Effector memory CD8-positive, alpha-beta T cell (primary cell): ENCODE measurements at regions not wholly inside any gene's neighbourhood (a gene's known extent, or its start where the extent isn't known, plus 50 kb on each side); places are given as distances from the start of the nearest gene placed in this dataset.

Experiments used
- ATAC-seq: fragments of 150-1000 bp; cut with Tn5 transposase; replicated peaks from 2 replicates; pipeline ENCODE4 v1.10.0; 2021; ENCODE audit warnings: mild to moderate bottlenecking, moderate library complexity
- DNase-seq, 3 experiments: peaks; one replicate each; pipeline ENCODE4 v3.0.0; 2021
- H3K27ac Mint-ChIP-seq, 2 donors: one replicate each; pipeline ENCODE4 v1.8.0; 2022; ENCODE audit warnings: mild to moderate bottlenecking in 2 of 2, mixed read lengths in 2 of 2, moderate library complexity in 2 of 2
- H3K27me3 Mint-ChIP-seq, 2 donors: one replicate each; pipeline ENCODE4 v1.8.0; 2022; ENCODE audit warnings: mixed read lengths in 2 of 2
- H3K36me3 Mint-ChIP-seq: one replicate; pipeline ENCODE4 v1.8.0; 2022; ENCODE audit warnings: mild to moderate bottlenecking, moderate library complexity, mixed read lengths; ENCODE audit not compliant: insufficient read depth
- H3K4me1 Mint-ChIP-seq, 2 donors: one replicate each; pipeline ENCODE4 v1.8.0; 2022; ENCODE audit warnings: low read depth in 2 of 2, mixed read lengths in 2 of 2
- H3K4me3 Mint-ChIP-seq, 2 donors: one replicate each; pipeline ENCODE4 v1.8.0; 2022; ENCODE audit warnings: mild to moderate bottlenecking in 2 of 2, mixed read lengths in 2 of 2, moderate library complexity in 2 of 2
- H3K9me3 Mint-ChIP-seq, 2 donors: one replicate each; pipeline ENCODE4 v1.8.0; 2022; ENCODE audit warnings: mixed read lengths in 2 of 2

DNA sequence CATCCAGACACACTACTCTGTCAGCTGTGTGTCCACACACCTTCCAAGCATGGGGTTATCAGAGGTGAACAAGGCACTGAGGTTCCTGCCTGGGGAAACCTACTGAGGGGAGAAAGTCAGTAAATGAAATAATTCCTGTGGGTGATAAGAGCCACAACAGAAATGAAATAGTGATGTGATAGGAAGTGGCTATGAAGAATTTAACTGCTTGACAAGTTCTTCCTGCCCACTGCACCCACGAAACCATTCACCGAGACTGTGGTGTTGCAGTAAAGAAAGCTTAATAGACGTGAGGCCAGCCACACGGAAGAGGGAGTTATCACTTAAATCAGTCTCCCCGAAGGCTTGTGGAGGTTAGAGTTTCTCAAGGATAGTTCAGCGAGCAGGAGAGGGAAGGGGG lies 353.1 kb downstream of the UQCRFS1 start:
- Mint-ChIP-seq H3K27ac (no peak overlapping the region), H3K27me3 (peaks cover 1 to 8% of the 10 kb centered on the region in 2 donors), H3K4me1 (no peaks in the 10 kb centered on the region), H3K9me3 (peaks cover 0 to 2% of the 10 kb centered on the region in 2 donors), H3K36me3 (no peaks in the 10 kb centered on the region), H3K4me3 (no peak overlapping the region)
- ATAC-seq: no peak
- DNase-seq: no peak

- Mint-ChIP-seq H3K4me1 (no peaks in the 10 kb centered on the region), H3K36me3 (no peaks in the 10 kb centered on the region), H3K27me3 (peaks cover 8 to 10% of the 10 kb centered on the region in 2 donors), H3K27ac (no peak overlapping the region), H3K4me3 (no peak overlapping the region), H3K9me3 (peaks cover 0 to 2% of the 10 kb centered on the region in 2 donors)
- DNase-seq: no peak
- no peak for ATAC-seq
Observed at GRCh38 chr19:28858933-28859332, 354.0 kb downstream of the UQCRFS1 start.

DNA sequence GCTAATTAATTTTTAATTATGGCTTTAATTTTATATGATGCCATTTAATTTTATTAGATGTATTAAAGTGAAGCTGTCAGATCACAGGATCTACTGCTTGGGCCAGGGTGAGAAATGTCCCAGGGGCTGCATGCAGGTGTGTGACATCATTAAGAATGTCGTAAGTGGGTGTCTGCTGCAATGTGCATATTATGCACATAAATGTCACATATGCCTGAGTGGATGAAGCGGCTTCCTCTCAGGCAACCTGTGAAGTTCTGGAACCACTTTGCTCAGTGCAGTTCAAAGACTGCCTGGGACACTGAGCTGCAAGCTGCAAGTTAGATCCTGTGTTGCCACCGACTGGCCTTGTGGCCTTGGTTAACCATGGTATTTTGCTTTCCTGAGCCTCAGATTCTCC lies 355.0 kb downstream of the UQCRFS1 start:
- Mint-ChIP-seq H3K27me3 (peaks cover 8 to 14% of the 10 kb centered on the region in 2 donors), H3K9me3 (peaks cover 0 to 2% of the 10 kb centered on the region in 2 donors), H3K36me3 (no peaks in the 10 kb centered on the region), H3K4me1 (no peaks in the 10 kb centered on the region), H3K4me3 (no peak overlapping the region), H3K27ac (no peak overlapping the region)
- no peak for DNase-seq
- no peak for ATAC-seq

DNA sequence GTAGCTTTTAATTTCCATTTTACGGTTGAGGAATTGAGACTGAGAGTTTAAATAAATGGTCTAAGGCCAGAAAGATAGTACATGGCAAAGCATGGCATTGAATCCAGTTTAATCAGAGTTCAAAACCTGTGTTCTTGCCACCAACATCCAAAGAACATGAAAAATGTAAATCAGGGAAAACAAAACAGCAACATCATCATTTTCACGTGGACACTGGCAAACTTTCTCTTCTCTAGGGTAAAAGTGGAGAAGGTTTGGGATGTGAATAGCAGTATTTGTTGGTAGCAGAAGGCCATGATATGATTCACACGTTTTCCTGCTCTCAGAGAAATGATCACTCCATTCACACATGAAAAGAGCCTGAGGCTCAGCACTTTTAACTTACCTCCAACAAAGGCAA lies 357.7 kb downstream of the UQCRFS1 start:
- no peaks in the 10 kb centered on the region for H3K36me3 Mint-ChIP-seq
- no peak for DNase-seq
- peaks cover 0 to 2% of the 10 kb centered on the region in 2 donors for H3K9me3 Mint-ChIP-seq

GRCh38 chr19:28847468-28847867 lies 365.5 kb downstream of the UQCRFS1 start:
- Mint-ChIP-seq H3K4me3 (no peak overlapping the region), H3K9me3 (no peaks in the 10 kb centered on the region), H3K27me3 (peaks cover 0 to 8% of the 10 kb centered on the region in 2 donors), H3K36me3 (no peaks in the 10 kb centered on the region), H3K27ac (no peak overlapping the region), H3K4me1 (no peaks in the 10 kb centered on the region)
- ATAC-seq (no peak), DNase-seq (no peak)

More for the DNA sequence above, 357.7 kb downstream of the UQCRFS1 start:
- Mint-ChIP-seq H3K4me1 (no peaks in the 10 kb centered on the region), H3K27ac (no peak overlapping the region), H3K27me3 (peaks cover 8 to 14% of the 10 kb centered on the region in 2 donors), H3K4me3 (no peak overlapping the region)
- no peak for ATAC-seq

GRCh38 chr19:28846094-28846812 lies 366.7 kb downstream of the UQCRFS1 start:
- ATAC-seq (no peak), DNase-seq (no peak)
- Mint-ChIP-seq H3K9me3 (no peaks in the 10 kb centered on the region), H3K36me3 (no peaks in the 10 kb centered on the region), H3K4me1 (no peaks in the 10 kb centered on the region), H3K27ac (no peak overlapping the region), H3K4me3 (no peak overlapping the region), H3K27me3 (peaks cover 0 to 8% of the 10 kb centered on the region in 2 donors)

DNA sequence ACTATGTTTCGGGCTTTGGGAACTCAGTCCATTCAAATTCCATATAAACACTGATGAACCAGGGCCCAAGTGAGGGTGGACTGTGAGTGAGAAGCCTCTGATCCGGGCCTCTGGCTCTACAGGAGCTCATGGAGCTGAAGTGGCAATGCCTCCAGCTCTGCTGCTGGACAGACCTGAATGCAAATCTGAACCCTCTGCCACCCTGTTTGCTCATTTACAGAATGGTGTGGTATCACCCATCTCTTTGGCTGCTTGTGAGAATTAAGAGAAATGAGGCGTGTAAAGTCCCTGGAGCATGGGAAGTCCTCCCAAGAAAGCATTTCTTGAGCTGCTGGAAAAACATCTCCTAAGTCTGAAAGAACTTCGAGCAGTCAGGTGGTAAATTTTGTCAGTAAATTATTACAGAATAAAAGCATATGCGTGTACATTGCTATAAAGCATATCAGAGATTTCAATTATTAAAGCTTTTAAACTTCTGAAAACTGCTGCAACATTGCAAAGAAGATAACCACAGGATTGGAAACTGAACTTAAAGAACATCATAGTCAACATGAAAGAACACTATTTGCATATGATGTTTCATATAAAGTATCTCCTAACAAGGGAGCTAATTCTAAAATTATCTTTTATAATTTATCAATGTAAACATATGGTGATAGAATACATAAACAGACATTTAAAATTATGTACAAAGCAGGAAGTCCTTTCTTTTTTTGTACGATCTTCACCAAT lies 369.0 kb downstream of the UQCRFS1 start:
- ATAC-seq: no peak
- Mint-ChIP-seq H3K27me3 (no peaks in the 10 kb centered on the region), H3K27ac (no peak overlapping the region), H3K4me3 (no peak overlapping the region), H3K4me1 (no peaks in the 10 kb centered on the region), H3K9me3 (no peaks in the 10 kb centered on the region), H3K36me3 (no peaks in the 10 kb centered on the region)
- no peak for DNase-seq

DNA sequence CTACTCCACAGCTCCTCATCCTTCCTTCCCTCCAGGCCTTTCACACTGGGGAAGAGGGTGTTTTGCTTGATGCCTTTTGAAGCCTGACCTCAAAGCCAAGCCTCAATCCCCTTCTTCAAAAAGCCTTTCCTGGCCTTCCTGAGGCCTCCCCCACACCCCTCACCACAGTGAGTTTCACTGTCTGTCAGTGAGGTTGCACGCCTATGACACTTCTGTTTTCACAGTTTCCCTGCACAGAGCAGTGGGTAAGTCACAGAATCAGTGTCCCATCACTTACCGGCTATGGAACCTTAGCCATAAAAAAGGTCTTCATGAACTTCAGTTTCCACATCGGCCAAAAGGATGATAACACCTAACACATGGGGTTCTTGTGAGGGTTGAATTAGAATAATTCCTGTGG lies 371.4 kb downstream of the UQCRFS1 start:
- DNase-seq (no peak), ATAC-seq (no peak)
- H3K36me3 Mint-ChIP-seq: no peaks in the 10 kb centered on the region
- no peaks in the 10 kb centered on the region for H3K9me3 Mint-ChIP-seq
- H3K27me3 Mint-ChIP-seq: peaks cover 0 to 3% of the 10 kb centered on the region in 2 donors
- H3K27ac Mint-ChIP-seq: no peak overlapping the region
- H3K4me3 Mint-ChIP-seq: no peak overlapping the region
- no peaks in the 10 kb centered on the region for H3K4me1 Mint-ChIP-seq

- no peaks in the 10 kb centered on the region for H3K36me3 Mint-ChIP-seq
- H3K4me1 Mint-ChIP-seq: no peaks in the 10 kb centered on the region
- no peak for DNase-seq
Observed at GRCh38 chr19:28840891-28841290, 372.1 kb downstream of the UQCRFS1 start.

GRCh38 chr19:28839455-28839854 lies 373.5 kb downstream of the UQCRFS1 start:
- ATAC-seq: no peak

More at GRCh38 chr19:28840891-28841290, 372.1 kb downstream of the UQCRFS1 start:
- Mint-ChIP-seq H3K27ac (no peak overlapping the region), H3K4me3 (no peak overlapping the region), H3K9me3 (no peaks in the 10 kb centered on the region), H3K27me3 (peaks cover 0 to 10% of the 10 kb centered on the region in 2 donors)
- ATAC-seq: no peak

DNA sequence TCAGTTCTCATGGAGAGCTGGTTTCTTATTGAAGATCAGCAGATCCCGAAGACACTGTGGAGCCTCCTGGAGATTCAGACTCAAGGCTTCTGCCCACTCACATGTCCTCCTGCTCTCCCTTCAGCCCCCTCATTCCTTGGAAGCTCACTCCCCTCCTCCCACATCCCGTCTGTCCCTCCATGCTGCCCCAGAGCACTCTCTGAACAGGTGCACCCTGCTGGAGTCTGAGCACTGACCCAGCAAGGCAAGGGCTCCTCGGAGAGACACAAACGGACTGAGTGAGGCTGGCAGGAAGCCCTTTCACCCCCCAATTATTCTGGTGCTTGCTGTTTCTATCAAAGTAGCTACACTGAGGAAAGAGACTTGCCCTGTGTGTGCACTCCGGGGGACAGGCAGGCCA lies 374.0 kb downstream of the UQCRFS1 start:
- Mint-ChIP-seq H3K36me3 (no peaks in the 10 kb centered on the region), H3K27me3 (peaks cover 6 to 19% of the 10 kb centered on the region in 2 donors), H3K27ac (no peak overlapping the region), H3K4me1 (no peaks in the 10 kb centered on the region), H3K9me3 (no peaks in the 10 kb centered on the region), H3K4me3 (no peak overlapping the region)
- DNase-seq: no peak
- no peak for ATAC-seq

More at GRCh38 chr19:28839455-28839854, 373.5 kb downstream of the UQCRFS1 start:
- no peak for DNase-seq
- no peaks in the 10 kb centered on the region for H3K9me3 Mint-ChIP-seq
- H3K4me3 Mint-ChIP-seq: no peak overlapping the region
- H3K36me3 Mint-ChIP-seq: no peaks in the 10 kb centered on the region
- H3K27ac Mint-ChIP-seq: no peak overlapping the region
- peaks cover 6 to 13% of the 10 kb centered on the region in 2 donors for H3K27me3 Mint-ChIP-seq
- no peaks in the 10 kb centered on the region for H3K4me1 Mint-ChIP-seq

- H3K36me3 Mint-ChIP-seq: no peaks in the 10 kb centered on the region
- H3K4me1 Mint-ChIP-seq: no peaks in the 10 kb centered on the region
- H3K27ac Mint-ChIP-seq: no peak overlapping the region
- H3K4me3 Mint-ChIP-seq: no peak overlapping the region
- ATAC-seq (no peak), DNase-seq (no peak)
- H3K27me3 Mint-ChIP-seq: peaks cover 6 to 25% of the 10 kb centered on the region in 2 donors
- no peaks in the 10 kb centered on the region for H3K9me3 Mint-ChIP-seq
Observed at GRCh38 chr19:28836421-28836820, 376.5 kb downstream of the UQCRFS1 start.

- H3K27ac Mint-ChIP-seq: no peak overlapping the region
Observed at GRCh38 chr19:28834996-28835395, 378.0 kb downstream of the UQCRFS1 start.

DNA sequence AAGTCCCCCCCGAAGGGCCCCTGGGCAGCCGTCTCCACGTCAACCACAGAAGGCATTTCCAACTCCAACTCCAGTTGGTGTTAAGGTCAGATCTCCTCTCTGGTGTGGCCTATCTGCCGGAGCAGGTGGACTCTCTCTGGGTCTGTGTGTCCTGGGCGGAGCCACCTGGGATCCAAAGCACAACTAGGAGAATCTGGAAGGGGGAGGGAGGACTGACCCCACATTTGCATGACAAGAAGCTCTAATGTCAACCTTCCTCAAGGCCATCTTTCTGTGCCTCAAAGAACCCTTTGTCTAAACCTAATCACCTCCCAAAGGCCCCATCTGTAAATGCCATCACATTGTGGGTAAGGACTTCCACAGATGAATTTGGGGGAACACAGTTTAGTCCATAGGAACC lies 381.5 kb downstream of the UQCRFS1 start:
- Mint-ChIP-seq H3K9me3 (no peaks in the 10 kb centered on the region), H3K4me1 (no peaks in the 10 kb centered on the region), H3K27me3 (peaks cover 21 to 23% of the 10 kb centered on the region in 2 donors), H3K27ac (no peak overlapping the region), H3K36me3 (peaks cover 3% of the 10 kb centered on the region), H3K4me3 (no peak overlapping the region)
- no peak for ATAC-seq
- no peak for DNase-seq

More at GRCh38 chr19:28834996-28835395, 378.0 kb downstream of the UQCRFS1 start:
- no peak overlapping the region for H3K4me3 Mint-ChIP-seq
- no peaks in the 10 kb centered on the region for H3K9me3 Mint-ChIP-seq
- ATAC-seq: no peak
- no peaks in the 10 kb centered on the region for H3K36me3 Mint-ChIP-seq
- peaks cover 13 to 25% of the 10 kb centered on the region in 2 donors for H3K27me3 Mint-ChIP-seq
- no peaks in the 10 kb centered on the region for H3K4me1 Mint-ChIP-seq
- DNase-seq: no peak
